ENCODE measurements at regions not wholly inside any gene's neighbourhood (a gene's known extent, or its start where the extent isn't known, plus 50 kb on each side); places are given as distances from the start of the nearest gene placed in this dataset.

GRCh38 chr6:168248148-168248620, 71.4 kb downstream of the DACT2 start:
- TF ChIP-seq POLR2A (IDR thresholded peaks at IDR 0.05) (no peak), CTCF (IDR thresholded peaks at IDR 0.05) (no peak)

All from body of pancreas (tissue), 4 donors.